ENCODE measurements at regions not wholly inside any gene's neighbourhood (a gene's known extent, or its start where the extent isn't known, plus 50 kb on each side); places are given as distances from the start of the nearest gene placed in this dataset.

DNA sequence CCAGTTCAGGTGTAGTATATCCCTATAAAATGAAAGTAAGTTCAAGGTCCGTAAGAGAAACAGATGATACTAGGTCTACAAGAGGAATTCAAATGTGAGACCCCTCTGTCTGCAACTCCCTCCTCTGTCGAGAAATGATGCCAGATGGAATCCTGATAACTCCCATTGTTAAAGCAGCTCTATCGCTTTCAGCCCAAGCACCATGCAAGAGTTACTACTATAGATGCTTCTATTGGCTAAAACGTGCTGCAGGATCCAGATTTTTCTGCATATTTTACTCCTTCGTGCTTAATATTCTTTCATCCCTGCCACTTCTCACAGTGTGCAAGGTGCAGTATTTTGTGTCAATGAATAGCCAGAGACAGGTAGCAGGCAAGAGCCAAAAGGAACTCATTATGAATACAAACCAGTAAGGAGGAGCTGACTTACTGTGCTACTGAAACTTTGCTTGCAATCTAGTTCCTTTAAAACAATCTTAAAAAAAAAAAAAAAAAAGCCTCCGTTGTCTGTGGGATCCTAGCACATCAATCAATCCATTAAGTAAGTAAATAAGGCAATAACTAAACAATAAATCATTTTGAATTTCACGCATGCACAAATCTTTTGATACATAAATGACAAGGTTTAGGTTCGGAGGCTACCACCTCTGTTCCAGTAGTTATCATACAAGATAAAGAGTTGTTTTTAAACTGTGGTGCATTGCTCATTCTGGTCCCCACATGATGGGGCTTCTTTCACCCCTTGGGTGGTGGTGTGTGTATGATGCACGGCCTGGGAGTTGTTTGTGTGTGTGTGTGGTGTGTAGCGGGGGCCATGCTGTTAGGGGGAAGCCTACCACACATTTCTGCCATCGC lies 151.1 kb upstream of the MPDZ start:
- Histone ChIP-seq H3K9me3 (ENCODE audit: control insufficient read depth in 2 of 3, insufficient read depth in 1 of 3, low read length in 3 of 3) (no peaks in the 10 kb centered on the region), H3K27ac (ENCODE audit: low read depth in 2 of 2, low read length in 2 of 2) (no peak overlapping the region), H3K36me3 (ENCODE audit: control insufficient read depth in 2 of 3, insufficient read depth in 3 of 3, low read length in 3 of 3) (no peaks in the 10 kb centered on the region), H3K4me3 (ENCODE audit: low read length in 3 of 3) (no peak overlapping the region), H3K4me1 (ENCODE audit: control insufficient read depth in 2 of 3, insufficient read depth in 2 of 3, low read depth in 1 of 3, low read length in 3 of 3) (peaks cover 0 to 11% (median 0%) of the 10 kb centered on the region in 3 donors), H3K9ac (ENCODE audit: low read length in 3 of 3) (no peak overlapping the region), H3K27me3 (ENCODE audit: control insufficient read depth, insufficient read depth, low read length) (peaks cover 3% of the 10 kb centered on the region)
- FAIRE-seq (no peak), DNase-seq (no peak)
- intact Hi-C loops (cut with DNase I): no loop called here
- TF ChIP-seq, protein P1, sequence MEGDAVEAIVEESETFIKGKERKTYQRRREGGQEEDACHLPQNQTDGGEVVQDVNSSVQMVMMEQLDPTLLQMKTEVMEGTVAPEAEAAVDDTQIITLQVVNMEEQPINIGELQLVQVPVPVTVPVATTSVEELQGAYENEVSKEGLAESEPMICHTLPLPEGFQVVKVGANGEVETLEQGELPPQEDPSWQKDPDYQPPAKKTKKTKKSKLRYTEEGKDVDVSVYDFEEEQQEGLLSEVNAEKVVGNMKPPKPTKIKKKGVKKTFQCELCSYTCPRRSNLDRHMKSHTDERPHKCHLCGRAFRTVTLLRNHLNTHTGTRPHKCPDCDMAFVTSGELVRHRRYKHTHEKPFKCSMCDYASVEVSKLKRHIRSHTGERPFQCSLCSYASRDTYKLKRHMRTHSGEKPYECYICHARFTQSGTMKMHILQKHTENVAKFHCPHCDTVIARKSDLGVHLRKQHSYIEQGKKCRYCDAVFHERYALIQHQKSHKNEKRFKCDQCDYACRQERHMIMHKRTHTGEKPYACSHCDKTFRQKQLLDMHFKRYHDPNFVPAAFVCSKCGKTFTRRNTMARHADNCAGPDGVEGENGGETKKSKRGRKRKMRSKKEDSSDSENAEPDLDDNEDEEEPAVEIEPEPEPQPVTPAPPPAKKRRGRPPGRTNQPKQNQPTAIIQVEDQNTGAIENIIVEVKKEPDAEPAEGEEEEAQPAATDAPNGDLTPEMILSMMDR (IDR thresholded peaks at IDR 0.05; ENCODE audit: borderline replicate concordance, extremely low read depth, insufficient read depth): no peak

DNA sequence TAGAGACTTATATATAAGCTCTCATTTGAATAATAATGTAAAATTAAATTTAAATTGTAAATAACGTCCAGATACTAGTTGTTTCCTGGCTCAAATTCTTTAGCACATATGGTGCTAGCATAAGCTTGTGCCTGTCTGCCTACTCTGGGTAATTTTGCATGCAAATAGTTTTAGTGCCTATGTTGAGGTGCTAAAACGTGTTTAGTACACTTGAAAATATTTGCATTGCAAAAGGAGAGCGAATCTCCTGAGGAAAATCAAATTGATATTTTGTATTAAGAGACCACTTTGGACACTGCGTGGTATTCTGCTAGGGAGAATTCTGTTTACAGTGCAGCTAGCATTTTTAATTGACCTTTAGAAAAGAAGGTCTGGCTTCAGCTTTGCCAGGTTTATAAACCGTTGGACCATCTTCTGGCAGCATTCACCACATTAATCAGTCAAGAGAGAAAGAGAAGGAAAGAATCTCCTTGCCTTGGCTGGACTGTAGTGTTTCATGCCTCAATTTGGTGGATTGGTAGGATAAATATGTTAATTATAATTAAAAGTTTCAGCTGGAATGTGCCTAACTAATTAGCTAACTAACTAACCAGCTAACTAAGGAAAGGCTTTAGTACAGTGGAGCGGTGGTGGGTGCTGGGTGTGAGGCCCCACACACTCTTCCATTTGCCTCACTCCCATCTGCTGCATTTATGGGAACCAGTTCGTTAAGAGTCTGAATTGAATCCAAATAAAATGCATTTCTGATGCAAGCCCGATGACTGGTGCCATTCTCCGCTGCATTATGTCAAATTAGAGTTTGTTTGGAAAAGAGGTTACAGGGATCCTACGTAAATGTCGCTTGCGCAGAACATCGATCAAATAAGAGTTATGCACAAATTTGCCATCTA lies 150.1 kb upstream of the MPDZ start:
- H3K27ac ChIP-seq (ENCODE audit: low read depth in 2 of 2, low read length in 2 of 2): no peak overlapping the region
- no peaks in the 10 kb centered on the region for H3K9me3 ChIP-seq (ENCODE audit: control insufficient read depth in 2 of 3, insufficient read depth in 1 of 3, low read length in 3 of 3)
- H3K4me1 ChIP-seq (ENCODE audit: control insufficient read depth in 2 of 3, insufficient read depth in 2 of 3, low read depth in 1 of 3, low read length in 3 of 3): peaks cover 0 to 11% (median 0%) of the 10 kb centered on the region in 3 donors
- H3K27me3 ChIP-seq (ENCODE audit: control insufficient read depth, insufficient read depth, low read length): peaks cover 3% of the 10 kb centered on the region
- TF ChIP-seq, protein P1 (IDR thresholded peaks at IDR 0.05; ENCODE audit: borderline replicate concordance, extremely low read depth, insufficient read depth): no peak
- DNase-seq (no peak), FAIRE-seq (no peak)
- no peaks in the 10 kb centered on the region for H3K36me3 ChIP-seq (ENCODE audit: control insufficient read depth in 2 of 3, insufficient read depth in 3 of 3, low read length in 3 of 3)
- no peak overlapping the region for H3K9ac ChIP-seq (ENCODE audit: low read length in 3 of 3)
- no peak overlapping the region for H3K4me3 ChIP-seq (ENCODE audit: low read length in 3 of 3)
- intact Hi-C loops (cut with DNase I): no loop called here

DNA sequence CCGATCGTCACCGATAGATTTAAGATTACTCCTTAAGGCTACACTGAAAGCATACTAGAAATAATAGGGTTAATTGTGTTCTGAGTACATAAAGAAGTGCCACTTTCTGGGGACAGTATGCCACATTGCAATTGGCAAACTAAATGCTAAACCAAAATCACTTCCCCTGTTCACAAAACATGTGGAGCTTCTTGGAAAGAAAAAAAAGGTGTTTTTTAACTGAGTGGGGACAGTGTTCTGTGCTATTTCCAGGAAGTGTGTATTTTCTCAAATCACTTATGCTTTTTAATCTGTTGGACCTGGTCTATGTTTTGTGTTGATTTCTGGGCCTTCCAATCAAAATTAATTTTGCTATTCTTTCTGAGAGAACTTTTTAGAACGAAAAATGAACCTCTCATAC lies 149.3 kb upstream of the MPDZ start:
- TF ChIP-seq, protein P1 (IDR thresholded peaks at IDR 0.05; ENCODE audit: borderline replicate concordance, extremely low read depth, insufficient read depth): no peak
- DNase-seq: no peak

More for the DNA sequence above, 149.3 kb upstream of the MPDZ start:
- peaks cover 3% of the 10 kb centered on the region for H3K27me3 ChIP-seq (ENCODE audit: control insufficient read depth, insufficient read depth, low read length)
- no peaks in the 10 kb centered on the region for H3K36me3 ChIP-seq (ENCODE audit: control insufficient read depth in 2 of 3, insufficient read depth in 3 of 3, low read length in 3 of 3)
- intact Hi-C loops (cut with DNase I): no loop called here
- no peak overlapping the region for H3K27ac ChIP-seq (ENCODE audit: low read depth in 2 of 2, low read length in 2 of 2)
- no peak for FAIRE-seq
- peaks cover 0 to 11% (median 0%) of the 10 kb centered on the region in 3 donors for H3K4me1 ChIP-seq (ENCODE audit: control insufficient read depth in 2 of 3, insufficient read depth in 2 of 3, low read depth in 1 of 3, low read length in 3 of 3)
- no peaks in the 10 kb centered on the region for H3K9me3 ChIP-seq (ENCODE audit: control insufficient read depth in 2 of 3, insufficient read depth in 1 of 3, low read length in 3 of 3)
- no peak overlapping the region for H3K4me3 ChIP-seq (ENCODE audit: low read length in 3 of 3)
- no peak overlapping the region for H3K9ac ChIP-seq (ENCODE audit: low read length in 3 of 3)

Data from kidney (tissue), 13 donors.